GM10248 (cell line): ENCODE measurements at regions not wholly inside any gene's neighbourhood (a gene's known extent, or its start where the extent isn't known, plus 50 kb on each side); places are given as distances from the start of the nearest gene placed in this dataset.

Source experiments
- CTCF ChIA-PET: fragments of 300-600 bp; sonication (Branson Sonifier 250); formaldehyde crosslinking; extraction: SDS; loops from one replicate; lab custom pipeline; 2021; ENCODE audit warnings: antibody characterized with exemption; lab: Yijun Ruan, JAX
- POLR2A ChIA-PET: fragments of 350-650 bp; sonication (Branson Sonifier 250); formaldehyde crosslinking; extraction: SDS; loops from one replicate; lab custom pipeline; 2020; ENCODE audit warnings: antibody characterized with exemption; lab: Yijun Ruan, JAX
- DNase-seq: peaks from one replicate; pipeline ENCODE4 v3.0.0; 2012; ENCODE audit errors: extremely low spot score
- TF ChIP-seq, protein P1 (sequence below): IDR thresholded peaks from 2 replicates; pipeline ENCODE4 v1.5.1; 2012; ENCODE audit warnings: mild to moderate bottlenecking, low read depth; ENCODE audit errors: extremely low read depth, missing control alignments, control extremely low read depth

DNA sequence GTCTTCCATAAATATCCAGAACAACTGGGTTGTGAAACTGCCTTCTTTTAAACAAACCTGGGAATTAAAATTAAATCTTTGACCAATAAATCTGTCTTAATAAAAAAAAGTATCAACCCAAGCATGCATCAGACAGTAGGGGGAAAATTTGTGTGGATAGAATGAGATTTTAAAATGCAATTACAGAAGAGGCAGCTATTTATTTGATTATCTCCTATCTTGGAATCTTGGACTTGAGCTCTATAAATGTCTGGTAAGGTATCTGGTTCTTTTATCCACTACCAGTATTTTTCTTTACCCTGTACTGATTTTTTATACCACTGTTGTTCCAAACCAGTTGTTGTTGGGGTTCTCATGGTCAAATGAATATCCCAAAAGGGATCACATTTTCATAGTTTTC is 157.6 kb upstream of the VEPH1 start:
- ChIA-PET POLR2A (no interaction called here), CTCF (interaction anchor here (1.4 to 1.5 kb wide), 2 partner anchors 128 to 281 kb away, joined by 3 read pairs; no protein-coding TSS in a partner anchor)
- DNase-seq, result no peak
- TF ChIP-seq, protein P1, sequence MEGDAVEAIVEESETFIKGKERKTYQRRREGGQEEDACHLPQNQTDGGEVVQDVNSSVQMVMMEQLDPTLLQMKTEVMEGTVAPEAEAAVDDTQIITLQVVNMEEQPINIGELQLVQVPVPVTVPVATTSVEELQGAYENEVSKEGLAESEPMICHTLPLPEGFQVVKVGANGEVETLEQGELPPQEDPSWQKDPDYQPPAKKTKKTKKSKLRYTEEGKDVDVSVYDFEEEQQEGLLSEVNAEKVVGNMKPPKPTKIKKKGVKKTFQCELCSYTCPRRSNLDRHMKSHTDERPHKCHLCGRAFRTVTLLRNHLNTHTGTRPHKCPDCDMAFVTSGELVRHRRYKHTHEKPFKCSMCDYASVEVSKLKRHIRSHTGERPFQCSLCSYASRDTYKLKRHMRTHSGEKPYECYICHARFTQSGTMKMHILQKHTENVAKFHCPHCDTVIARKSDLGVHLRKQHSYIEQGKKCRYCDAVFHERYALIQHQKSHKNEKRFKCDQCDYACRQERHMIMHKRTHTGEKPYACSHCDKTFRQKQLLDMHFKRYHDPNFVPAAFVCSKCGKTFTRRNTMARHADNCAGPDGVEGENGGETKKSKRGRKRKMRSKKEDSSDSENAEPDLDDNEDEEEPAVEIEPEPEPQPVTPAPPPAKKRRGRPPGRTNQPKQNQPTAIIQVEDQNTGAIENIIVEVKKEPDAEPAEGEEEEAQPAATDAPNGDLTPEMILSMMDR, result no peak

DNA sequence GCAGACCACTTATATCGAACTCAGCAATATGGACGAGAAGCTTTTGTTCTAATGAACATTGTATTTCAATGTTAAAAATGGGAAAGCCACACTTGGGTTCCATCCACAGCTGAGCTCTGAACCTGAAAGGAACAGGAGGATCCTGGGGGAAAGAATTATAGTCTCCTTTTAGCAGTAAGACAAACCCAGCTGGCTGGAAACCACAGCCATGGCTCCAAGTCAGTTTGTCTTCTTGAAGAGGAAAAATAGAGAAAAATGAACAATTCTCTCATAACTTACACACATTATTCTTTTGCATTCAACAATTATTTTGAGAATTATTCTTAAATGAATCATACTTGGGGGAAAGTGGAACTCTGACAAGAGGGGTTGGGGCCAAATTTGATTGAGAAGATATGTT is 149.2 kb upstream of the VEPH1 start:
- no peak for DNase-seq
- CTCF ChIA-PET, result interaction anchor here (1.6 kb wide), 1 partner anchor 14 kb away, joined by 3 read pairs; no protein-coding TSS in a partner anchor
- POLR2A ChIA-PET, result no interaction called here
- TF ChIP-seq, protein P1, result no peak

DNA sequence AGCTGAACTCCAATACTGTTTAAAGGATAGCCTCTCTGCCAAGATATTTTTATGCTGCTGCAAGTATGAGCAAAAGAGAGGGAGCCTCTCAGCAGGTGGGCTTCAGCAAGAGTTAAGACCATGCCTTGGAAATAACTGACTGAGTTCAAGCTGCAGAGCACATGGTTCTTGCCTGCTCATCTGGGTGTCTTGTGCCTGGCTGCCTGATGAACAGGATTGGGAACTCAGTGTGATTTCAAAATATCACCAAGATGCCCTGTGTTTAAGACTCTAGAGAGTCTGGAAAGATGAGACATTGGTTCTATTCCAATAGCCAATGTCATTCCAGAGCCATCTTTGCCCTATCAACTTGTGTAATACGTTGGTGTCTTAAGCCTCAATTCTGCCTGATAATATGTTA is 147.5 kb upstream of the VEPH1 start:
- DNase-seq, result no peak
- CTCF ChIA-PET, result no interaction called here
- POLR2A ChIA-PET, result no interaction called here
- TF ChIP-seq, protein P1, result no peak

DNA sequence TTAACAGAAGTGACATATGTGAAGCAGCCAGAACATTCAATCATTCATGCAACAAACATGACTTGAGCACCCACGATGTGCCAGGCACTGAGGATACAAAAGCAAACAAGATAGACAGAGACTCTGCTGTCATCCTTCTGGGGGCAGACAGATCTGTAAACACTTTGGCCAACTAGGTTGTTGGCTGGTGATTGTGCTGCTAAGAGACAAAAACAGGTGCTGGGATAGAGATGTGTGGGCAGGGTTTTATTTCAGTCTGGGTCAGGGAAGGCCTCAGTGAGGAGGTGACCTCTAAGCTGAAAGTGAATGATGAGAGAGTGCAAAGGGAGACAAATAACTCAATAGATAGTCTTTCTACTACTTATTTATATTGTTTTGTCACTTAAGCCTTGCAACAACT is 147.0 kb upstream of the VEPH1 start:
- TF ChIP-seq, protein P1, result no peak
- ChIA-PET POLR2A (no interaction called here), CTCF (no interaction called here)
- DNase-seq, result no peak

DNA sequence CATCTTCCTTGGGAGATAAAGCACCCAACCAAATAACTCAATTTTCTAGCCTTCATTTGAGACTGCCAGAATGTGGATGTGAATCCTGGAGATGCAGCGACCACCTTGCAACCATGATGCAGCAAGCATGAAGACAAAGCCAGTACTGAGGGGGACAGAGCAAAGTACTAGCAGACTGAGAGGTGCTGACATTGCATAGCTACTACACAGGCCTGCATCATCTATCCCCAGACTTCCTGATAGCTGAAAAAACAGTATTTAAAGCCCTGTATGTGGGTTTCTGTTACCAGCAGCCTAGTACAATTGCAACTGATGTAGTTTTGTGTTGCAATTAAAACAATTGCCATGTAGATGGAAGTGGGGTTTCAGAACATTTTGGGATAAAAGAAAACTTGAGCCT is 146.3 kb upstream of the VEPH1 start:
- TF ChIP-seq, protein P1, result no peak
- CTCF ChIA-PET, result no interaction called here
- no peak for DNase-seq
- POLR2A ChIA-PET, result no interaction called here

DNA sequence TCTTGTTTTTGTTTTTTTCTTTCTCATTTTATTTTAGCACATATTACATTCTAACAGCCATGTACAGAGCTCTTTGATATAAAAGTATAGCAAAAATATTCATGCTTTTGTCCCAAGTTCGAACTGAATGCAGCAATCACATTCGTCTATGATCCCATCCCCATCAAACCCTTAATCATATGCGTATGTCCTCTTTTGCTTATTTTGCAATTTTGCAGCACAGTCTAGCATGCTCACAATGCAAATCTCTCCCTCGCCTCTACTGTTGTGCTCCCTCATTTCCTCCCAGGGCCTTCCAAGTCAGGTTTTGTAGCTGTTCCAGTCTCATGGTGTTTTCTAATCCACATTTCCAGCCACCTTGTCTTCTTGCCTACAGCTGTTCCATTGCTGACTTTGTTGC is 144.6 kb upstream of the VEPH1 start:
- no peak for DNase-seq
- TF ChIP-seq, protein P1, result no peak
- POLR2A ChIA-PET, result no interaction called here
- CTCF ChIA-PET, result interaction anchor here (1.0 kb wide), 1 partner anchor 14 kb away, joined by 3 read pairs; no protein-coding TSS in a partner anchor
